GM18511 (cell line): ENCODE measurements at regions not wholly inside any gene's neighbourhood (a gene's known extent, or its start where the extent isn't known, plus 50 kb on each side); places are given as distances from the start of the nearest gene placed in this dataset.

Experiments used
- ATAC-seq: cut with Tn5 transposase; IDR thresholded peaks from one replicate; pipeline ENCODE4 v1.9.1; 2021; ENCODE audit warnings: mild to moderate bottlenecking, moderate library complexity; ENCODE audit not compliant: unreplicated experiment

- ATAC-seq: no peak
These were observed 376.3 kb upstream of the ACTBL2 start for GRCh38 chr5:57858905-57859304.

GRCh38 chr5:57857696-57858095 is 375.1 kb upstream of the ACTBL2 start:
- no peak for ATAC-seq

GRCh38 chr5:57855831-57856230 is 373.2 kb upstream of the ACTBL2 start:
- ATAC-seq: no peak

- ATAC-seq: no peak
These were observed 371.5 kb upstream of the ACTBL2 start for GRCh38 chr5:57853929-57854697.

GRCh38 chr5:57850109-57850508 is 367.5 kb upstream of the ACTBL2 start:
- ATAC-seq: no peak

GRCh38 chr5:57845025-57845424 is 362.4 kb upstream of the ACTBL2 start:
- no peak for ATAC-seq

- ATAC-seq: no peak
These were observed 361.8 kb upstream of the ACTBL2 start for GRCh38 chr5:57844410-57844809.

GRCh38 chr5:57843059-57843367 is 360.4 kb upstream of the ACTBL2 start:
- no peak for ATAC-seq

GRCh38 chr5:57842364-57843058 is 359.9 kb upstream of the ACTBL2 start:
- ATAC-seq: no peak

- ATAC-seq: no peak
These were observed 359.2 kb upstream of the ACTBL2 start for GRCh38 chr5:57841676-57842363.

GRCh38 chr5:57839437-57840079 is 356.9 kb upstream of the ACTBL2 start:
- ATAC-seq: no peak

- ATAC-seq: no peak
These were observed 356.4 kb upstream of the ACTBL2 start for GRCh38 chr5:57839025-57839424.

- no peak for ATAC-seq
These were observed 354.3 kb upstream of the ACTBL2 start for GRCh38 chr5:57836921-57837320.

- no peak for ATAC-seq
These were observed 353.7 kb upstream of the ACTBL2 start for GRCh38 chr5:57836331-57836730.

- ATAC-seq: no peak
These were observed 352.4 kb upstream of the ACTBL2 start for GRCh38 chr5:57834829-57835608.

GRCh38 chr5:57833489-57833888 is 350.9 kb upstream of the ACTBL2 start:
- no peak for ATAC-seq

GRCh38 chr5:57832875-57833274 is 350.3 kb upstream of the ACTBL2 start:
- no peak for ATAC-seq

- no peak for ATAC-seq
These were observed 349.3 kb upstream of the ACTBL2 start for GRCh38 chr5:57831932-57832331.

- ATAC-seq: no peak
These were observed 348.5 kb upstream of the ACTBL2 start for GRCh38 chr5:57831090-57831489.

- no peak for ATAC-seq
These were observed 345.6 kb upstream of the ACTBL2 start for GRCh38 chr5:57828221-57828620.
